ENCODE measurements at regions not wholly inside any gene's neighbourhood (a gene's known extent, or its start where the extent isn't known, plus 50 kb on each side); places are given as distances from the start of the nearest gene placed in this dataset.

GRCh38 chr3:180284331-180285110, 247.8 kb upstream of the PEX5L start:
- no peak for DNase-seq (ENCODE audit: low read depth)

GRCh38 chr3:180287703-180288102, 251.0 kb upstream of the PEX5L start:
- no peak for DNase-seq (ENCODE audit: low read depth)

DNA sequence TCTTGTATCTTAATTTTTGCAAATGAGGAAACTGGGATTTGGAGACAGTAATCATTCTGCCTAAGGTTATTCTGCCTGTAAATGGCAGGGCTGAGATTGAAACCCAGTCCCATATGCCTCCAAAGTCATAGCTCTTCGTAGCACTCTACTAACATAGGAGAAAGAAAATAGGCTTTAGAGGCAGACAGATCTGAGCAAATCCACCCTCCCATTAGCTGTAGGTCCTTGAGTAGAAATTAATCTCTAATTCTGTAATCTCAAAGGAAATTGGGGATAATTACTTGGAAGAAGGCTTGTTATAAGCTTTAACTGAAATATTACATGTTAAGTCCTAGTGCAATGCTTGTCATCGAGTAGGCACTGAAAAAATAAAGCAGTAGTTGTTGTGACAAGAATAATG, 252.1 kb upstream of the PEX5L start:
- no peak for DNase-seq (ENCODE audit: low read depth)

DNA sequence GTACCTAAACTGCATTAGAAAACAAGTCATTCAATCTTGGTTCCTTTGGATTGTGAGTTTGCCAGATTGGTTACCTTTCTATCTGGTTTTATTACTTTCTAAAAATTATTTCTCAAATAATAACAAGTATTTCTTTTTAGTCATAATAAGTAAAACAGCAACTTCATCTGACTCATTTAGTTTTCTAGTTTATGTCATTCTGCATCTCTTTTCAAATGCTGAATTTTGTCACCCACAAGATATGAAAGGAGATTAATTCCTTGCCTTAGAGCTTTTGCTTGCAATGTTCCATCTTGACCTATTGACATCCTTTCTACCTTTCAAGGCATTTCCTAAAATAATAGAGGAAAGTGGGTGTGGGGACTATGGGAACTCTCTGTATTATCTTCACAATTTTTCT, 253.6 kb upstream of the PEX5L start:
- DNase-seq (ENCODE audit: low read depth): no peak

DNA sequence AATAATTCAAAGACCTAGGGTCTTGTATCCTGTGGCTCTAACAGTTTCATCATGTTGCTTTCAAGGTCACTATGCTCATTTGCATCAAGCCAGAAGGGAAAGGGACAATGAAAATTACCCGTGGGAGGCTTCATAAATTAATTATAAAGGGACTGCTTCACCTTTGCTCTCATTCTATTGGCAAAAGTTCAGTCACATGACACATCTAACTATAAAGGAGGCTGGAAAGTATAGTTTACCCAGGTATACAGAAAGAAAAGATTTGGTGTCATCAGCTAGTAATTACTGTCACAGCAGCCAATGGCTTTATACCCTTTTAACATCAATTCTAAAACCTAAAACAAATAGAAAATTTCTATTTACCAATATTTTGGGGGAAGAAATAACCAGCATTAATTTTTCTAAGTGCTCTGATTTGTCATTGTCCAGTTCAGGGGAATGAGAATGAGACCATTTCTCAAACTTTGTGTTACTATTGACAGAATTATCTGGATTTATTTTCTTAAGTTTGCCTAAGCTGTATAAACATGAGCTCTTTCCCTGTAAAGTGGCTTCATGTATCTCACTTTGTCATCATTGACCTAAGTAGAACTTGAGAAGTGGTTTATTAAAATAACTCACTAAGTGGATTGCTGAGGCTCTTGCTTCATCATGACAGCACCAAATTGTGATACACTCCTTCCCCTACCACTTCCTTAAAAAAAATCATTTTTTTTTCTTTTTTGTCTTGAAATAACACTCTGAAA, 257.7 kb upstream of the PEX5L start:
- DNase-seq (ENCODE audit: low read depth): no peak

DNA sequence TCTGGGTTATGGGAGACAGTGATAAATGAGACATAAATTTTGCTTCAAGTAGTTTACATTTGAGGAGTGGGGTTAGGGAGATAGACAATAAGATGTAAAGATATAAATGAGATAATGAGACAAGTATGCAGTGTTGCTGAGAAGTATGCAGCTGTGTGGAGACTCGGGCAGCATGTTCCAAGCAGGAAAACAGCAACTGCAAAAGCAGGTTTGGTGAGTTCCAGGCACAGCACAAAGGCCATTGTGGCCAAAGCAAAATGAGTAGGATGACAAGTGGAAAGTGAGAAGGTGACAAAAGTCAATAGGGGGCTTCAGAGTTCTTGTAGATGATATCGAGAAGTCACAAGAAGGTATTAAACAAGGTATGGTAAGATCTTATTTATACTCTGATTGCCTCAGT, 259.1 kb upstream of the PEX5L start:
- no peak for DNase-seq (ENCODE audit: low read depth)

DNA sequence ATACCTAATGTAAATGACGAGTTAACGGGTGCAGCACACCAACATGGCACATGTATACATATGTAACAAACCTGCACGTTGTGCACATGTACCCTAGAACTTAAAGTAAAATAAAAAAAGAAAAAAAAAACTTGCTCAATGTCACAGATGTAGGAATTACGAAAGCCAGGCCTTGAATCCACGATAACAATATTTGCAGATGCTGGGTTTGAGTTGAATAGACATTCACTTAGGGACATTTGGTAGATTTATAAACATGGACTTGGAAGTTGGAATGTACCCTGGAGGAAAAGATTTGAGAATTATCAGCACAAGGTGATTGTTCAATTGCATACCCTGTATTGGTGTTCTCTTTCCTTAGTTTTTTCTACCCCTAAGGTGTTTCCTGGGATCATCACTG, 260.2 kb upstream of the PEX5L start:
- no peak for DNase-seq (ENCODE audit: low read depth)

DNA sequence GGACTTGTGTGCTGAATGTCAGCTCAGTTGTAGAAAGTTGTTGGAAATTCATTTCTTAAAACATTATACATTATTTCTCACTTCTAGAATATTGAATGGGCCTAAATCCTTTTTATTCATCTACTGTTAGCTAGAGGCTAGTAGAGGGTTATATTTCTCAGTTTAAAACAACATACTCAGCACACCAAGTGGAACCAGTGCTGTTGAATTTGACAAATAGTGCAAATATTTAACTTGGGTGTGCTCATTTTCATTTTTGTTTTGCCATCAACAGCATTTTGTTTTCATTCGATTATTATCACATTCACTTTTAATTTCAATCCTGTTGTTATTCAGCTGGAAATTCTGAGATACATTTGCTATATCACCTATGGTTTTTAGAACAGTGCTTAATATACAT, 269.4 kb upstream of the PEX5L start:
- no peak for DNase-seq (ENCODE audit: low read depth)

GRCh38 chr3:180306691-180307090, 270.0 kb upstream of the PEX5L start:
- peak; percentile 2 for DNase-seq (ENCODE audit: low read depth)

- DNase-seq (ENCODE audit: low read depth): no peak
Measured at GRCh38 chr3:180311242-180311641, 274.5 kb upstream of the PEX5L start.

DNA sequence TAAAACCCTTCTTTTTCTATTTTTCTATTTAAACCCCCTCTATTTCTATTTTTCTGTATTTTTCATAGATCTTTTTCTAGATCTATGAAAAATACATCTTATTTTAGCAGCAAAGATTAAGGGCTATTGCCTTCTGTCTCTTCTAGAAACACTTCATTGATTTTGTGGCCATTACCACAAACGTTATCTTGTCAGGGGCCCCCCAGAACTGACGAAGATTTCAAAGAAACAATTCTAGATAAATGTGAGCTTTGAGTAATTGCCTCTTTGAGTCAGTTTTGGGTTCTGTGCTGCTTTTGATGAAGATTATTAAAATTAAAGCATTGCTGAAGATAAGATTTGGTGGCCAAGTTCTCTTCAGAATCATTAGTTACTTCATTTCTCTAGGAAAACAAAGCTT, 279.6 kb upstream of the PEX5L start:
- DNase-seq (ENCODE audit: low read depth): no peak

DNA sequence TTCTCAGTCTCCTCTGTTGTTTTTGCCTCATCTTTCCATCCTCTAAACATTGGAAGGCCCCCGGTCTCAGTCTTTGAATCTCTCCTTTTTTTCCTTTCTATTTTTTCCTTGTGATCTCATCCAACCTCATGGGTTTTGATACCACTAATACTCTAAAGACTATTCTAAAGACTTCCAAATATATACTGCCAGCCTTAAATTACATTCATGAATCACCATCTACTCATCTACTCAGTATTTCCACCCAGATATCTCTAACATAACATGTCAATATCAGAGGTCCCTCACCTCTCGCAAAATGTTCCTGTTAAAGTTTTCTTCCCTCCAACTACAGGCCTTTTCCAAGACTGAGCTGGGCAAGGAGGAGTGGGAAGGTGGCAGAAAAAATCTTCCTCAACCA, 282.5 kb upstream of the TTC14 start:
- no peak for DNase-seq (ENCODE audit: low read depth)

- DNase-seq (ENCODE audit: low read depth): no peak
Measured at GRCh38 chr3:180320631-180321030, 281.3 kb upstream of the TTC14 start.

GRCh38 chr3:180321534-180321933, 280.4 kb upstream of the TTC14 start:
- DNase-seq (ENCODE audit: low read depth): no peak

DNA sequence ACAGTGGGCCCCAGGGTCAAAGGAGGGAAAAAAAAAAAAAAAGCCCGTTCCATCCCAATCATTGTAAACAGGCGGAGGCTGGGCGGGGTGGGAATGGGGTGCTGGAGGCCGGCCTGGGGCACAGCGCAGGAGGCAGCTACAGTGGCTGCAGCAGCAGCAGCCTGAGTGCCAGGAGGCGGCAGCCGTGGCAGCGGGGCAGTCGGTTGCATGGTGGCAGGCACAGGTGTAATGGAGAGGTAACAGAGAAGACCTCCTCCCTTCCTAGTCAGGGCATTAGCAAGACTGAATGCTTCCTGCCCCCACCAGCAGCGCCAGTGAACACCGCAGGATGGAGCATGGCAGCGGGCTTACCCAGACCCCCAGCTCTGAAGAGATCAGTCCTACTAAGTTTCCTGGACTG, 279.1 kb upstream of the TTC14 start:
- no peak for DNase-seq (ENCODE audit: low read depth)

DNA sequence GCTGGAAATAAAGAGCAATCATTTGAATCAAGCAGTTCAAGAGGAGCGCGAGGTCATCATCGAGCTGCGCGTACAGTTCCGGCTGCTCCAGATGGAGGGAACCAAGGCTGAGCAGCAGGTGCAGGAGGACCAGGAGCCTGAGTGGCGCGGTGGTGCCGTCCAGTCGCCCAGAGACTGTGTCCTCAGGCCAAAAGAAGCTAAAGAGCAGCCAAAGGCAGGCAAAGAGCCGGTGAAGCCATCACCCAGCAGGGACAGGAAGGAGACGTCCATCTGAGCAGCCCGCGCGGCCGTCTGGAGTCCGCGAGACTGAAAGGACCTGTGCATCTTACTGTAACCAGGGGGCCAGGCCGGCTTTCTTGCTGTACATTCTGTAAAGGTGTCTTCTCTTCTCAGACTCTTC, 277.2 kb upstream of the TTC14 start:
- no peak for DNase-seq (ENCODE audit: low read depth)

DNA sequence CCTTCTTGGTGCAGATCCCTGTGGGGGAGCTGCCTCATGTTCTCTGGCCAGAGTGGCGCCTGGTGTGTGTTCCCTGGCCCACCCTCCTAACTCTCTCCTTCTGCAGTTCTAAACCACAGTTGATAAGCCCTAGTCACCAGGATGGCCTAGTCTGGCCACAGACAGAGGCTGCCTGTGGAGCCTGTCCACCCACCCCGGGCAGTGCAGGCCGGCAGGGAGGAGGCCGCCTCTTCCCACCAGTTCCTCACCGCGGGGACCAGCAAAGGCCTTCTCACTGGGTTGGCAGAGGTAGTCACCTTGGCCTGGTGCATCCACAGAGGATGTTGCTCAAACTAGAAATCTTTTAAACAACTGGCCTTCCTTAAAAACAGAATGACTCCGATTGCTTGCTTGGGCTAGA, 276.4 kb upstream of the TTC14 start:
- no peak for DNase-seq (ENCODE audit: low read depth)

DNA sequence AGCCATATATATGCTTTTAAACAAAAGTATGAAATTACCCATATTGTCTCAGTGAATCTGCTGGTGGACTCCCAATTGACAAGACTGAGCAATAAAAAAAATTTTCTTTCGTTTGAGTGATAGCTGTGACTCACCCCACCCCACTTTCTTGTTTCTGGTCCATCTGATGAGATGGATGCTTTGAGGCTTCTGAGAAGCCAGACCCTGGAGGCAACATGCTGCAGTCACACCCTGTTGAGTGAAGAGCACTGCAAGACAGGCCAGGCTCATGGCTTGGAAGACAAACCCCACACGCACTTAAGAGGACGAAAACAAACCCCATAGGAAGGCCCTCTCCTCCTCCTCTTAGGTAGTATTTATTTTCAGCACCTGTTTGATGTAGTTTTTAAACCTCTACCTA, 276.0 kb upstream of the TTC14 start:
- DNase-seq (ENCODE audit: low read depth): no peak

GRCh38 chr3:180329187-180329586, 272.8 kb upstream of the TTC14 start:
- DNase-seq (ENCODE audit: low read depth): no peak

DNA sequence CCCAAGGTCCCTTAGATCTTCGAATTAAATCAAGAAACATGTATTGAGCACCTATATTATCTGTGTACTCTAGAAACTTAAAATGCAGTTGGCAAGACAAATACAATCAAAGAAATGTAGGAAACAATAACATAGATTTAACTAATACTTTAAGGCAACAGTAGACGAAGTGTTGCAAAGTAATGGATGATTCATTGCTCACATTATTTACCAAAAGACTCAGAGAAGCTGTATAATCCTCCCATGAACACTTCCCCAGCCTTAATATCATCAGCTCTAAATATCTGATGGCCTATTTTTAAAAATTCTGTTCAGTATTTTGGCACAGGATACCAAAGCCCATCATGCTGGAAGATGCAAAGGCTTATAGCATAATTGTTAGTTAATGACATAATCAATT, 272.1 kb upstream of the TTC14 start:
- no peak for DNase-seq (ENCODE audit: low read depth)

DNA sequence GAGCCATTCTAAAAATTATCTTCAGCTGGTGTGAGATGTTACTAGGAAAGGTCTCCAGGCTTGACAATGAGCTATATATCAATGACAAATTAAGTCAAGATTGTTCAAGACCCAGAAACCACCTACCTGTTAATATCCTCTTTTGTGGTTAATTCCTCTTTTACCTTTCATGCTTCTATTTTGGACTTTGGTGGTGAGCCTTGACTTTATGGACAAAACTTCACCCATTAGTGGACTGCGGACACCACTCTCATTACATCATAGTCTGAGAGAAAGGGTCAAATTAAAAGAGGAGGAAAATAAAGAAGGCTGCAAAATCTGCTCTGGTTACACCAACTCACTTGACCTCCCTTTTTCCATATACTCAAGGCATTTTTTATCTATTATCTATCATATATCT, 271.5 kb upstream of the TTC14 start:
- DNase-seq (ENCODE audit: low read depth): no peak

- no peak for DNase-seq (ENCODE audit: low read depth)
Measured at GRCh38 chr3:180332608-180333007, 269.4 kb upstream of the TTC14 start.

DNA sequence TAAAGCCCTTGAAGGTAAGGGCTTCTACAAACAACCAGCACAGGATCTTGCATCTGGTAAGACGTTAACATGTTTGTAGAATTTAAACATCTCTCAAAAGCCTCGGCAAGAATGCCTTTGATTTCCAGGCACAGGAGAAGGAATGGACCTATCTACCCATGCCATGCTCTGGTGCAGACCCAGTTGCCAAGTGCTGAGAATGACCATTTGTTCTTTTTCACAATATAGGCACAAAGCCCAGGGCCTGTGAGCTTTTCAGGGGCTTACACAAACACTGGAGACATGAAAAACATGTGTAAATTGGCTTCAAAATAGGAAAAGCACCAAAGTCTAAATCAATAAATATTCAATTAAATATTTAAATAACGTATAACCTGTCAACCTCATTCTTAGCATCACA, 266.9 kb upstream of the TTC14 start:
- no peak for DNase-seq (ENCODE audit: low read depth)

DNA sequence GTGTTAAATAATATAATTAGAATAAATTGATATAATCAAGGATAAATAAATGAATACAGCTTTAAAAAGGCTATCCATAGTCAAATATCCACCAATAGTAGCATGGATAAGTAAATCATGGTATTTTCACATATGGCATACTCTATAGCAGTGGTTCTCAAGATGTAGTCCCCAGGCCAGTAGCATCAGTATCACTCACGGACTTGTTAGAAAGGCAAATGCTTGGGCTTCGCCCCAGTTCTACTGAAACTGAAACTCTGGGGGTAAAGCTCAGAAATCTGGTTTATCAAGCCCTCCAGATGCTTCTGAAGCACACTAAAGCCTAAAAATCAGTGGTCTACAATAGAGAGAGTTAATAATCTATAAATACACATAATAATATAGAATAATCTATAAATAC, 261.6 kb upstream of the TTC14 start:
- no peak for DNase-seq (ENCODE audit: low read depth)
